ELF-1 (cell line): ENCODE measurements at regions not wholly inside any gene's neighbourhood (a gene's known extent, or its start where the extent isn't known, plus 50 kb on each side); places are given as distances from the start of the nearest gene placed in this dataset.
"Not testable (repeated sequence)": the region's sequence is repeated elsewhere in the genome, so short reads cannot be mapped to it uniquely, and the experiment has no call there.

Source experiments
- DNase-seq: peaks from one replicate; pipeline ENCODE4 v3.0.0-alpha.2; 2016; ENCODE audit warnings: low read depth, low spot score

DNA sequence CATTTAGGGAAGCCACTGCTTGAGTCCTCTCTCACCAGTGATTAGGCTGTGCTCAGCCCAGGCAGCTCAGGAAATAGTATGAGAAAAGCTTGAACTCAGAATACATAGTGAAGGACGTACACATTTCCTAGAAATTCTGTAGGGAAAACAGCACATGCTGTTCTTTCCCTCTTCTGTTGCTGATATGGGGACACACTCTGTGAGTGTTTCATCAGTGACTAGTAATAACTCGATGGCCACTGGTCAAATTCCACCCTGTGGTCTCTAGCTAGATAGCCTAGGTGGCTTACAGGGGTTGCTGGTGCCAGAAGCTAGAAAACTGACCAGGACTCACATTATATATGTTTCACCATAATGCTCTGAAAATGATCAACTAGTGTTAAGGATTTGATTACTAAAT lies 259.8 kb upstream of the SOX4 start:
- no peak for DNase-seq

DNA sequence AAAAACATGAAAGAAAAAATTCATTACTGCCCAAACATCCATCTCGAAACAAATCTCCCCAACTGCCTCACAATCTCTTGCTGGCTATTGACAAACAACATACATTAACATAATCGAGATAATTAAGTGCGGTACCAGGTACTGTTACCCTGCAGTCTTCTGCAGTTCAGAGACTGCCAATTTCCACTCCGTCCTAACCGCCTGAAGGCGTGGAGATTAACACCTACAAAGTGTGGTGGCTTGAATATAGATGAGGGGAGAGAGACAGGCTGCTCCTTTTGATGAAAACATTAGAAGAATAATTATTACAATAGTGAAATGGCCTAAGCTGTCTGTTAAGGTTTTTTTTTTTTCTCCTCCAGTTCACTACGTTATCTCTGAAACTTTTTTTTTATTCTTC lies 258.9 kb upstream of the SOX4 start:
- DNase-seq, result no peak

DNA sequence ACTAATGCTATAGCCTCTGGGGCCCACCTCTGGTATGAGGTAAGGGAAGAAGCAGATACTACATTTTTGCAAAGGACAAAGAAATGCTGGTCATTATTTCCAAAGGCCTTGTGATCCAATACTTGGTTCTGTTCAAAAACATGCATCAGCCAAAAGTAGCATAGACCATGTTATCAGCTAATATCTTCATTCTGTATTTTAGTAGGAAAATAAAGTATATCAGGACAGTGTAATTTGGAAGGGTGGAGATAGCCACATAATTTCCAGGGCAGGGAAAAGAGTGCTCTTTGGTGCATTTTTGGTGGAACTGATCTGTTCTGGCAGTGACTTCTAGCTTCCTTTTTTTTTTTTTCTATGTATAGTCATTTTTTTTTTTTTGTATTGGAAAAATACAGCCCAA lies 258.0 kb upstream of the SOX4 start:
- no peak for DNase-seq

- DNase-seq, result no peak
These were observed 256.3 kb upstream of the SOX4 start for GRCh38 chr6:21337263-21337662.

DNA sequence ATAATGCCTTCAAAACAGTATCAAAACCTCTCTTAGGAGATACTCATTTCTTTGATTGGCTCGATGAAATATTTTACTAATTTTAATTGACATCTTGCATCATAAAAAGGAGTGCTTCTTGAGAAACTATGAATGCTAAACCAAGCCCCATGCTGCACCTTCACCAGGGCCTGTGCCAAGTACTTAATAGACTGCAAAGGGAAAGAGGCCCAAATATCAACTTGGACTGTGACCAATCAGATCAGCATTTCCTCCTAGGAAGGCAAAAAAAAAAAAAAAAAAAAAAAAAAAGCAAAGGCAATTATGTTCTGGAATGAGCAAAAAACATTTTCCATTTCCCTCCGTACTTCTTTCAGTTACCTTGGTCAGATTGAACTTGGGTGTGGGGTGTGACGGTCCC lies 253.0 kb upstream of the SOX4 start:
- DNase-seq, result no peak

- DNase-seq, result no peak
These were observed 251.6 kb upstream of the SOX4 start for GRCh38 chr6:21341910-21342309.

GRCh38 chr6:21342501-21342900 lies 251.1 kb upstream of the SOX4 start:
- no peak for DNase-seq

DNA sequence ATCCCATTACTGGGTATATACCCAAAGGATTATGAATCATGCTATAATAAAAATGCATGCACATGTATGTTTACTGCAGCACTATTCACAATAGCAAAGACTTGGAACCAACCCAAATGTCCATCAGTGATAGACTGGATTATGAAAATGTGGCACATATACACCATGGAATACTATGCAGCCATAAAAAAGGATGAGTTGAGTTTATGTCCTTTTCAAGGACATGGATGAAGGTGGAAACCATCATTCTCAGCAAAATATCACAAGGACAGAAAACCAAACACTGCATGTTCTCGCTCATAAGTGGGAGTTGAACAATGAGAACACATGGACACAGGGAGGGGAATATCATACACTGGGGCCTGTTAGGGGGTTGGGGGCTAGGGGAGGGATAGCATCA lies 247.8 kb upstream of the SOX4 start:
- not testable (repeated sequence) for DNase-seq

- no peak for DNase-seq
These were observed 245.4 kb upstream of the SOX4 start for GRCh38 chr6:21348146-21348503.

DNA sequence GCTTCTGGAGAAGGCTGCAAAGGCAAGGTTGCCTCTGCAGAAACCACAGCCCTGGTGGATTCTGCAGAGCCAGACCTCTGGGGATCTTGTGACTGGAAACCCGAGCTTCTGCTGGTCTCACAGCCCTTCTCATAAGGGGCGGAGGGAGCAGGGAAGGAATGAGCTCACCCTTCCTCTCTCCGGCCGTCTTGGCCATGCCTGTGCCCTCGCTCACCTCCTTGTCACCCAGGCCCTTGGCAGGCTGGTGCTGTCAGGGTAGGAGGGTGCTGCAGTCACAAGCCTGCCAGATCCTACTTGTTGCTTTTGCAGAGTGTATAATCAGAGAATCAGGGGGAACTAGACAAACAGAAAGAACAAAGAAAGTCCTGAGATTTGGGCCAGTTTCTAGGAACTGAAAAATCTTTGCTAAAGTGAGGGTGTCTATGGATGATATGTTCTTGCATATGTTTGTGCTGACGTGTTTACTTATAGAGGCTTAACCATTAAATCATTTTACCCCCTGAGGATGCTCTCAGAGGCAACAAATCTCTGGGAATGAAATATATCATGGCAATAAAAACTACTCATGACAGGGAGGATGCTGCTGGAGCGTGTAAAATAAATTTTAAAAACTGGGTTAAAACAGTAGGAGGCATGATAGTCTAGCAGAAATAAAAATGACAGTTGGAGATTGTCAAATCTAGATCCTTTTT lies 244.9 kb upstream of the SOX4 start:
- peak; percentile 75 for DNase-seq

- no peak for DNase-seq
These were observed 243.7 kb upstream of the SOX4 start for GRCh38 chr6:21349834-21350233.

DNA sequence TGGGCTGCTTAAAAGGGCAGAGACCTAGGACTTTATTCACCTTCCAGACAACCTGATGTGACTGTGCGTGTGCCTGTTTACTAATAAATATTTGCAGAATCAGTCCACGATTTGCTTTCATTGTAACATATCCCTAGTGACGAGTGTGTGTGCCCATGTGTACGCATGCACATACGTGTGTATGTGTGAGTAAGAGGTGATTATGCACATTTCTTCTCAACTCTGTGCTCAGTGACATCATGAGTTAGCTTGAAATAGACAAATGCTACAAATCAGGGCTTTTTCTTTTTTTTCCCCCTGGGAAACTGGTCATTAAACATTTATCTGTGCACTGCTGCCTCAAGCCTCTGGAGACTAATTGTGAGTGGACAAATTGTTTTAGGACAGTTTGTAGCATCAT lies 242.6 kb upstream of the SOX4 start:
- no peak for DNase-seq

GRCh38 chr6:21352131-21352530 lies 241.4 kb upstream of the SOX4 start:
- no peak for DNase-seq

DNA sequence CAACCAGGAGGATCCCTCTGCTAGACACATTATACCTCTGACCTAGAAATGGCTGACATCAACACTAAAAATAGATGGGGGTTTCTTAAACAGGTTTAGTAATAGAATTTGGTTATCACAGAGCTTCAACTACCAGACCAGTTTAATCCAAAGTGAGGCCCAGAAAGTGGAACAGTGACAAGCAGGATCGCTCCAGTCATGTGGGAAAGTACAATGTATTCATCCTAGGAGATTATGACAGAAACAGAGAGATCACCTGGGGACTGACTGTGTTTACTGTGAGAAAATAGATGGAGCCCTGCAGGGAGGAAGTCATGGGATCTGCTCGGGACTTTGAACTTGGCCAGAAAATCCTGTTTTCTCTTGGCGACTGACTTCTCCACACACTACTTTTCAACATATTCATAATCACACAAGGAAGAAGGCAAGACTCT lies 238.7 kb upstream of the SOX4 start:
- DNase-seq, result no peak

DNA sequence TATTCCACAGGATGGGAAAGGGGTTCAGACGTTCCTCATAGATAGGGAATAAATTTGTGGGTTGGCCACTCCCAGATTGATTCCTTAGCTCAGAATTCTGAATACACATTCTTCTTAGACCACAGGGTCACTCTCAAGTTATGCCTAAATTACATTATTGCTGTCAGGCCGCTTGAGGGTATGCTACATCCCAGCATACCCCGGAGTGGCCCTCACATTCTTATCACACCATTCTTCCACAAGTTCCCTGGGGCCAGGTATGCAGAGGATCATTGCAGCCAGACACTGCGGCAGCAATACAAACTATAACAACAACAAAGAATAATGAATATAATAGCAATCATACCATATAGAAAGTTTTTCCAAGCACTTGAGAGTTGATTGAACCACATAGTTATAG lies 237.9 kb upstream of the SOX4 start:
- DNase-seq, result no peak

DNA sequence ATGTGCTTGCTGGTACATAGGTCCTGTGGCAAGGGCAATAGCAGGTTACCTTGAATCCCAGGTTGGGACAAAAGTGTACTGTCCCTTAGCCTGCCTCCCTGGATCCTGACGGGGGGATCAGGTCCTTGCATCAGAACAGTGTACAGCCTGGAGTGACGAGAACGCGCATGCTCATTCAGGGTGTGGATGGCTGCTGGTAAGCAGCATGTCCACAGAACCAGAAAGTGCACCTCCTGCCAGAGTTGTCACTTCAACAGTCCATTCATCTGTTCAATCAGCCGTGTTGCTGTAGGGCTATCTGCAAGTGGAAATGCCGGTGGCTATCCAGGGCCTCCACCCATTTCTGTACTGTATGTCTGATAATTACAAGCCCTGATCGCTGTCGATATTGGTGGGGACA lies 236.3 kb upstream of the SOX4 start:
- DNase-seq, result no peak

DNA sequence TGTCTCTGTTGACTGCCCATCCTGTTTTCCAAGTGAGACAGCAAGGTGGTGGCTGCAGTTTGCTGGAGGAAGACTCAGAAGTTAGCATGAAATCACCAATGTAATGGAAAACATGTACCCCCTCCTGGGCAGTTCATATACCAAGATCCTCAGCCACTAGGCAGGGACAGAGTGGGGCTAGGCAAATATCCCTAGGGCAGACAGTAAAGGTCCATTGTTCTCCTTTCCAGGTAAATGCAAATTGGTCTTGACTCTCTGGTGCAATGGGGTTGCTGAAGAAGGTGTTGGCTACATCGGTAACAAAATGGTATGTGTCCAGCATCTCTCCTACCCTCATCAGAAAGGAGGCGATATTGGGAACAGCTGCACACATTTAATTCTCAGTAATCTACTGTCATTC lies 233.6 kb upstream of the SOX4 start:
- DNase-seq, result peak; percentile 62

DNA sequence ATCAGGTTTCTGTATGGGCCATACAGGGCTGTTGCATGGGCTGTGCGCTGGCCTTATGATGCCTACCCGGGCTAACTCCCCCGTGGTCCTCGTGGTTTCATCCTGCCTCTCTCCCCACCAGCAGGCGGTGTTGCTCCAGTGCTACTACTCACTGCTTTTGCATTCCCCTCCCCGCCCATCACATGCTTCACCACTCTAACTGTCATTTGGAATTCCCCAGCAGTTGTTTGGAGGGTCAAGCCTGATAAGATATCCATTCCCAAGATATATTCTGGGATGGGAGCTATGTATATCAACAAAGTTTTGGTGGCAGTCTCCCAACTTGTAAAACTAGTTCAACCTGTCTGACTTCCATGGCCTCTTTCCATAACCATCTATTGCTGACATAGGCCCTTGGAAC lies 233.2 kb upstream of the SOX4 start:
- peak; percentile 80 for DNase-seq

DNA sequence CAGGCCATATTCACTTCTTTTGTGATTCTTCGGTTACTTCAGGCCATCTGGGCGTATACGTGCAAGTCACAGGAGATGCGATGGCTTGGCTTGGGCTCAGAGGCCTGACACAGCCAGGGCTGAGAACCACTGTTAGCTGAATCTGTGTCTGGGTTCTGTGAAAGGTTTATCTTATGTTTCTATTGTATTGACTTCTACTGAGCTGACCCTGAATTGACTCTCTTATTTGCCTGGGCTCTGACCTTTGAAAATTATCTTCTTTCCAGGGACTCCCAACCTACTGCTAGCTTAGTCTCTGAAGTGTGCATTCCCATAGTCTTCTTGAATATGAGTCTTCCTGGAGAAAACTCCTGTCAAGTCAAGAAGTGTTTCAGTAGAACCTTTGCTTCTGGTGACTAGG lies 226.4 kb upstream of the SOX4 start:
- peak; percentile 47 for DNase-seq

- DNase-seq, result peak; percentile 44
These were observed 225.8 kb upstream of the SOX4 start for GRCh38 chr6:21367649-21368154.

DNA sequence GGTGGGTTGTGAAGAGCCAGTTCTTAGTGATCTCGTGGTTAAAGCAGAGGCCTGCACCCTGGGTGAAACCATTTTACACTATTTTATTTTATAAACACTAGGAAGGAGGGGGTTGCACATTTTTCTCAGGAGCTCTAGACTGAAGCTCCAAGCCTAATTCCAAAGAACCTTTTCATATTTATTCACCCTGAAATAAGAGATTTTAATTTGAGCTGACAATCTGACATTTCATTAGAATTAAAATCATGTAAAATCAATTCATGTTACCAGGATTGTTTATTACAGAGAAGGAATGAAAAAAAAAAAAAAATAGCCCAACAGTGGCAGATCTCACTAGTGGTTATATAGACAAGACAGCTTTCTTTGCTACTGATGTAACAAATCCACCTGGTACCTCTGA lies 222.5 kb upstream of the SOX4 start:
- no peak for DNase-seq

DNA sequence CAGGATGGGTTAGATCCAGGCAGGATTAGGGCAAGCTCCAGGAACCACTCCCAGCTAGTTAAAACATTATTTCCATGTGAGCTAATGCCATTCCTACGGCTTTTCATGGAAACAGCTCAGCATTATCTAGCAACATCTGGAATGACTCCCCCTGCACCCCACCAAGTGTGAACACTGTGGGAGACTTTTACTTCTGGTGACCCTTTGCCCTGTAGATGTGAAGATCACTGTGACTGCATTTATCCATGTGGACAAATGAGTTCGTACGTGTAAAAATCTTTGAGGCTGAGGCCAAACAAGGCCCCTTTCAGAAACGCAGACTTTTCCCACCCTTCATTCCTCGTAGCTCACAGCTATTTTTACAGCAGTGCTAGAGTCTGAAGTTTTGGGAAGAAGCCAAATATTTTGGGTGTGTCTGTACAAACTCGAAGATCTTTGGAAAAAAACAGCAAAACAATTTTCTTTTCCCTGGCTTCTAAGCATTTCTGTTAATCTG lies 221.8 kb upstream of the SOX4 start:
- no peak for DNase-seq

DNA sequence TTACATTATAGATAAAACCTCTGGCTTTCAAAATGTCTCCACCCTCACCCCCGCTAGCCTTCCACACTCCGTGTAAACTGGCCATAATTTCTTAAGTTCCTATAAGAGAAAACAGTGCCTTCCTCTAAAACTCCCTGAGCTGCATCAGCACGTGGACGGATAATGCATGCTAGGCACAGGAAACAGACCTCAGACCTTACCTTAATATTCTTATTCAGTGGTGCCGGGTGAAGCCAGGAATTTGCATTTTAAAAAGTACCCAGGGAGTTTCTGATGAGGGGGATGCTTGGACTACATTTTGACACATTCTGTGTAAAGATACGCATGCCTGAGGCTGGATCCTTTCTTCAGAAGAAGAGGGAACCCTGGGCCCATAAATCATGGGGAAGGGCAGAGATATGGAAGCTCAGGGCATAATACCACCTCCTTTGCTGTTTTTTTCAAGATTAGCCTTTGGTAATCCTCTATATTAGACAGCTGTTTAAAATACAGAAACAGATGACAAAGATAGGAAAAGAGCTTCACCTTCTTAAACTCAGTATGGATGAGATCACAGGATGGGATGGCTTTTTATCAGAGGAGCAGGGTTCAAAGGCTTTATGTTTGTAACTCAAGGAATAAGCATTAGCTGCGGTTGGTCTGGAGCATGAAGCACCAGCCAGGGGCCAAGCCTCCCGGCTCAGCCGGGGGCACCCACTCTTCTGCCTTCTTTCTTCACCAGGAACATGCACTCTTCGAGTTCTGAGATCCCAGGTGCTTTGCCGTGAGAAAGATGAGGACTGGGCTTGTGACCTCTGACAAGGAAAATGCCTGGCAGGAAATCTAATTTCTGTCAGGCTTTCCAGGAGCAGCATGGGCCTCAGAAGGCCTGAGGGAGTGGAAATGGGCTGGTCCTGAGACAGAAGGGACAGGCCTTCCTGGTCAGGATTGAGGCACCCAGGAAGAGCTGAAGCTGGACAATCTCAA lies 218.1 kb upstream of the SOX4 start:
- peak; percentile 56 for DNase-seq
